ENCODE measurements at regions not wholly inside any gene's neighbourhood (a gene's known extent, or its start where the extent isn't known, plus 50 kb on each side); places are given as distances from the start of the nearest gene placed in this dataset.

DNA sequence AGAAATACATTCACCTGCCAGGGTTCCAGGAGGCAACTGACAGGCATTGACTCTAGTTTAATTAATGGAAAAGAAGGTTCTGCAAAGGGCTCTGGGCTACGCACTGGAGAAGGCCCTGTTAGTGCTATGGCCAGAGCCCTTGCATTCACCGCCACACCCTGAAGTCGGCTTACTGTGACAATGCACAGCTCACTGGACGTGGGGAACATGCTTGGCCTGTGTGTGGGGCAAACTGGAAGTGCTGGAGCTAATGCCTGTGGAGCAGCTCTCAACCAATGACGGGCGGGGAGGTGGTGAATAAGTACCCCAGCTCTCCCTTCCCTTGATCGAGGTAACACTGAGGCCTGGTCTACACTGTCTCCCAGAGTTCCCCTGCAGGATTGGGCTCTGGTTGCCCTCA lies 209.8 kb downstream of the HAUS1 start:
- TF ChIP-seq, protein P1, sequence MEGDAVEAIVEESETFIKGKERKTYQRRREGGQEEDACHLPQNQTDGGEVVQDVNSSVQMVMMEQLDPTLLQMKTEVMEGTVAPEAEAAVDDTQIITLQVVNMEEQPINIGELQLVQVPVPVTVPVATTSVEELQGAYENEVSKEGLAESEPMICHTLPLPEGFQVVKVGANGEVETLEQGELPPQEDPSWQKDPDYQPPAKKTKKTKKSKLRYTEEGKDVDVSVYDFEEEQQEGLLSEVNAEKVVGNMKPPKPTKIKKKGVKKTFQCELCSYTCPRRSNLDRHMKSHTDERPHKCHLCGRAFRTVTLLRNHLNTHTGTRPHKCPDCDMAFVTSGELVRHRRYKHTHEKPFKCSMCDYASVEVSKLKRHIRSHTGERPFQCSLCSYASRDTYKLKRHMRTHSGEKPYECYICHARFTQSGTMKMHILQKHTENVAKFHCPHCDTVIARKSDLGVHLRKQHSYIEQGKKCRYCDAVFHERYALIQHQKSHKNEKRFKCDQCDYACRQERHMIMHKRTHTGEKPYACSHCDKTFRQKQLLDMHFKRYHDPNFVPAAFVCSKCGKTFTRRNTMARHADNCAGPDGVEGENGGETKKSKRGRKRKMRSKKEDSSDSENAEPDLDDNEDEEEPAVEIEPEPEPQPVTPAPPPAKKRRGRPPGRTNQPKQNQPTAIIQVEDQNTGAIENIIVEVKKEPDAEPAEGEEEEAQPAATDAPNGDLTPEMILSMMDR (IDR thresholded peaks at IDR 0.05; ENCODE audit: low read length): no peak
- TF ChIP-seq EZH2phosphoT487 (IDR thresholded peaks at IDR 0.05; ENCODE audit: low read length) (no peak), EZH2 (optimal IDR thresholded peaks at IDR 0.05; ENCODE audit: low read depth, low read length) (no peak)
- no peak overlapping the region for H2AFZ ChIP-seq (ENCODE audit: low read length)
- no peak overlapping the region for H3K27ac ChIP-seq (ENCODE audit: low read length)
- H4K20me1 ChIP-seq (ENCODE audit: insufficient read depth, low read length): no peaks in the 10 kb centered on the region
- no peak for DNase-seq
- no peaks in the 10 kb centered on the region for H3K9me3 ChIP-seq (replicated peaks; ENCODE audit: insufficient read depth, low read length)
- H3K9me2 ChIP-seq (replicated peaks; ENCODE audit: insufficient read depth, low read length): no peaks in the 10 kb centered on the region
- H3K4me2 ChIP-seq (ENCODE audit: low read depth, low read length): no peak overlapping the region
- no peaks in the 10 kb centered on the region for H3K27me3 ChIP-seq (replicated peaks; ENCODE audit: insufficient read depth, low read length)
- no peak overlapping the region for H3K9ac ChIP-seq (ENCODE audit: low read length)
- H3K36me3 ChIP-seq (replicated peaks; ENCODE audit: insufficient read depth, low read length): no peaks in the 10 kb centered on the region
- H3K79me2 ChIP-seq (ENCODE audit: low read length): no peaks in the 10 kb centered on the region
- no peak overlapping the region for H3K4me3 ChIP-seq (ENCODE audit: low read length)
- H3K4me1 ChIP-seq (ENCODE audit: low read length): 0 out of 2 replicates have a peak, but pooled peaks cover 6% of the 10 kb centered on the region
- H3F3A ChIP-seq (ENCODE audit: insufficient read depth, low read length): no peaks in the 10 kb centered on the region

DNA sequence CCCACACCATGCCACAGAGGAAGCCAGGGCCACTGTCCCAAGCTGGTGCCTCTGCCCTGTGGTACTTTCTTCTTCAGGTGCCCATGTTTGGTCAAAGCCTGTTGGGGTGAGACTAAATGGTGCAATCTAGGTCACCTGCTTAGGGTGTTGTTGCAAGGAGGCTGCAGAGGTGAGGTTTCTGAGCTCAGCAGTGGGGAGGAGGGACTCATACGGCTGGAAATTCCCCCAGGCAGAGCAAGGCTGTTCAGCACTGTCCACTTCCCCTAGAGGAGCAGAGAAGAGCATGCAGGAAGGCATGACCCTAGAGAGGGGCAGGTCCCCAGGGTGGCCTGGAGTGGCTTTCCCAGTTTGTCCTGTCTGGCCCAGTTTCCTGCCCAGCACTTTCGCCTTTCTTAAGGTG lies 211.0 kb downstream of the HAUS1 start:
- Histone ChIP-seq H3K9me3 (replicated peaks; ENCODE audit: insufficient read depth, low read length) (no peaks in the 10 kb centered on the region), H3K79me2 (ENCODE audit: low read length) (no peaks in the 10 kb centered on the region), H3K36me3 (replicated peaks; ENCODE audit: insufficient read depth, low read length) (no peaks in the 10 kb centered on the region), H3K4me1 (ENCODE audit: low read length) (0 out of 2 replicates have a peak, but pooled peaks cover 6% of the 10 kb centered on the region), H3F3A (ENCODE audit: insufficient read depth, low read length) (no peaks in the 10 kb centered on the region), H3K4me3 (ENCODE audit: low read length) (no peak overlapping the region), H3K4me2 (ENCODE audit: low read depth, low read length) (no peak overlapping the region), H4K20me1 (ENCODE audit: insufficient read depth, low read length) (no peaks in the 10 kb centered on the region), H3K27me3 (replicated peaks; ENCODE audit: insufficient read depth, low read length) (no peaks in the 10 kb centered on the region), H3K9ac (ENCODE audit: low read length) (no peak overlapping the region), H2AFZ (ENCODE audit: low read length) (no peak overlapping the region), H3K27ac (ENCODE audit: low read length) (no peak overlapping the region), H3K9me2 (replicated peaks; ENCODE audit: insufficient read depth, low read length) (no peaks in the 10 kb centered on the region)
- TF ChIP-seq EZH2 (optimal IDR thresholded peaks at IDR 0.05; ENCODE audit: low read depth, low read length) (no peak), EZH2phosphoT487 (IDR thresholded peaks at IDR 0.05; ENCODE audit: low read length) (no peak)
- TF ChIP-seq, protein P1 (IDR thresholded peaks at IDR 0.05; ENCODE audit: low read length): no peak
- peak; percentile 17 for DNase-seq

DNA sequence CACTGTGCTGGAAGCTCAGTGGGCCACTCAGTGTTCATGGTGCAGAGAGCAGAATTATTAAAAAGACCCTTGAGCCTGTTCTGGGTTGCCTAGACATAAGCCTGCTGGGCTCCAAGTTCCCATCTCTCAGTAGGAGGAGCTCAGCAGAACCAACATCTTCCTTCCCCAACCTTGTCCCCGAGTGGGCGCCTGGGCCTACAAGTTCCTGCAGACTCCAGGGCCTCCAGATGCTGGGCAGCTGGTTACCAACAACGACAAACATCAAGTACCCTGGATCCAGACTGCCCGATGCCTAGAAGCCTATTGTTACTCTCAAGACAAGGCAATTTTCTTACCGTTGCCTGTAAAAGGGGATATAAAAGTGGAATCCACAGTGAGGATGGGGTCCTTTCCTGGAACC lies 214.2 kb downstream of the HAUS1 start:
- Histone ChIP-seq H3K79me2 (ENCODE audit: low read length) (no peaks in the 10 kb centered on the region), H3K4me1 (ENCODE audit: low read length) (0 out of 2 replicates have a peak, but pooled peaks cover 6% of the 10 kb centered on the region)
- TF ChIP-seq EZH2 (optimal IDR thresholded peaks at IDR 0.05; ENCODE audit: low read depth, low read length): no peak
- TF ChIP-seq, protein P1 (IDR thresholded peaks at IDR 0.05; ENCODE audit: low read length): no peak
- no peak for TF ChIP-seq EZH2phosphoT487 (IDR thresholded peaks at IDR 0.05; ENCODE audit: low read length)

More for the DNA sequence above, 214.2 kb downstream of the HAUS1 start:
- no peaks in the 10 kb centered on the region for H3K9me2 ChIP-seq (replicated peaks; ENCODE audit: insufficient read depth, low read length)
- no peak overlapping the region for H3K4me2 ChIP-seq (ENCODE audit: low read depth, low read length)
- no peaks in the 10 kb centered on the region for H3F3A ChIP-seq (ENCODE audit: insufficient read depth, low read length)
- no peak overlapping the region for H3K9ac ChIP-seq (ENCODE audit: low read length)
- H3K9me3 ChIP-seq (replicated peaks; ENCODE audit: insufficient read depth, low read length): no peaks in the 10 kb centered on the region
- H4K20me1 ChIP-seq (ENCODE audit: insufficient read depth, low read length): no peaks in the 10 kb centered on the region
- H3K4me3 ChIP-seq (ENCODE audit: low read length): no peak overlapping the region
- no peak for DNase-seq
- no peaks in the 10 kb centered on the region for H3K36me3 ChIP-seq (replicated peaks; ENCODE audit: insufficient read depth, low read length)
- no peaks in the 10 kb centered on the region for H3K27me3 ChIP-seq (replicated peaks; ENCODE audit: insufficient read depth, low read length)
- no peak overlapping the region for H3K27ac ChIP-seq (ENCODE audit: low read length)
- H2AFZ ChIP-seq (ENCODE audit: low read length): no peak overlapping the region

All from MM.1S (cell line).